Mesenchymal stem cell (in vitro differentiated cells and primary cell): ENCODE measurements at regions not wholly inside any gene's neighbourhood (a gene's known extent, or its start where the extent isn't known, plus 50 kb on each side); places are given as distances from the start of the nearest gene placed in this dataset.

Experiments used
- DNase-seq: peaks from one replicate; pipeline ENCODE4 v3.0.0-alpha.2; 2013
- H2AFZ ChIP-seq: one replicate; pipeline ENCODE4 v1.6.1; 2013; ENCODE audit warnings: low read depth, mild to moderate bottlenecking, control low read depth, inconsistent platforms, low read length, moderate library complexity
- H2AK5ac ChIP-seq: 2 replicates; pipeline ENCODE4 v1.6.1; 2013; ENCODE audit warnings: low read length, moderate library complexity, mild to moderate bottlenecking, inconsistent platforms; ENCODE audit not compliant: severe bottlenecking
- H2BK120ac ChIP-seq: one replicate; pipeline ENCODE4 v1.6.1; 2013; ENCODE audit warnings: low read depth, mild to moderate bottlenecking, inconsistent platforms, low read length, moderate library complexity
- H2BK12ac ChIP-seq, 2 experiments: one replicate each; pipeline ENCODE4 v1.6.1; 2013; ENCODE audit warnings: inconsistent platforms in 2 of 2, low read length in 2 of 2, mild to moderate bottlenecking in 2 of 2, moderate library complexity in 2 of 2, control low read depth in 1 of 2
- H2BK15ac ChIP-seq: one replicate; pipeline ENCODE4 v1.6.1; 2013; ENCODE audit warnings: mild to moderate bottlenecking, low read depth, inconsistent platforms; ENCODE audit not compliant: poor library complexity, severe bottlenecking
- H2BK5ac ChIP-seq: 2 replicates; pipeline ENCODE4 v1.6.1; 2013; ENCODE audit warnings: low read depth, mild to moderate bottlenecking, low read length, control low read depth, inconsistent platforms; ENCODE audit not compliant: poor library complexity, severe bottlenecking
- H3K14ac ChIP-seq, 2 experiments: one replicate each; pipeline ENCODE4 v1.6.1; 2013; ENCODE audit warnings: inconsistent platforms in 2 of 2, low read length in 2 of 2, control low read depth in 1 of 2, mild to moderate bottlenecking in 1 of 2, moderate library complexity in 1 of 2
- H3K18ac ChIP-seq, 2 experiments: one replicate each; pipeline ENCODE4 v1.6.1; 2013; ENCODE audit warnings: inconsistent platforms in 2 of 2, low read length in 2 of 2, control low read depth in 1 of 2, low read depth in 1 of 2, mild to moderate bottlenecking in 1 of 2
- H3K23ac ChIP-seq, 2 experiments: one replicate each; pipeline ENCODE4 v1.6.1; 2013; ENCODE audit warnings: inconsistent platforms in 2 of 2, low read length in 2 of 2, mild to moderate bottlenecking in 2 of 2, moderate library complexity in 2 of 2, control low read depth in 1 of 2
- H3K27ac ChIP-seq: 2 replicates; pipeline ENCODE4 v1.5.1; 2013; ENCODE audit warnings: mild to moderate bottlenecking, moderate library complexity, low read length, control low read depth, inconsistent platforms; ENCODE audit not compliant: poor library complexity, severe bottlenecking
- H3K27me3 ChIP-seq, 2 experiments: 2 replicates each; pipeline versions ENCODE4 v1.6.1 to v1.7.0; 2013; ENCODE audit warnings: low read length in 2 of 2, mild to moderate bottlenecking in 2 of 2, moderate library complexity in 2 of 2, control low read depth in 1 of 2, inconsistent platforms in 1 of 2; ENCODE audit not compliant: control insufficient read depth in 1 of 2, insufficient read depth in 1 of 2
- H3K36me3 ChIP-seq, 2 experiments: 2 replicates each; pipeline versions ENCODE4 v1.6.1 to v1.7.0; 2013; ENCODE audit warnings: low read length in 2 of 2, control low read depth in 1 of 2, inconsistent platforms in 1 of 2, low read depth in 1 of 2, mild to moderate bottlenecking in 1 of 2; ENCODE audit not compliant: insufficient read depth in 2 of 2, control insufficient read depth in 1 of 2
- H3K4ac ChIP-seq, 2 experiments: one replicate each; pipeline ENCODE4 v1.6.1; 2013; ENCODE audit warnings: inconsistent platforms in 2 of 2, low read length in 2 of 2, mild to moderate bottlenecking in 2 of 2, moderate library complexity in 2 of 2, control low read depth in 1 of 2, low read depth in 1 of 2
- H3K4me1 ChIP-seq: 2 replicates; pipeline ENCODE4 v1.6.1; 2013; ENCODE audit warnings: low read depth, low read length, control low read depth; ENCODE audit not compliant: control insufficient read depth, insufficient read depth
- H3K4me2 ChIP-seq: 2 replicates; pipeline ENCODE4 v1.6.1; 2013; ENCODE audit warnings: low read length, mild to moderate bottlenecking, inconsistent platforms; ENCODE audit not compliant: poor library complexity, severe bottlenecking
- H3K4me3 ChIP-seq, 2 experiments: 2 replicates each; pipeline versions ENCODE4 v1.5.1 to v1.7.0; 2013; ENCODE audit warnings: low read length in 2 of 2, mild to moderate bottlenecking in 2 of 2, control low read depth in 1 of 2, low read depth in 1 of 2; ENCODE audit not compliant: insufficient read depth in 1 of 2
- H3K79me1 ChIP-seq: replicated peaks from 2 replicates; pipeline ENCODE4 v1.6.1; 2013; ENCODE audit warnings: mild to moderate bottlenecking, control low read depth, low read length, inconsistent platforms; ENCODE audit not compliant: poor library complexity, severe bottlenecking
- H3K9ac ChIP-seq: 2 replicates; pipeline ENCODE4 v1.7.0; 2013; ENCODE audit warnings: mild to moderate bottlenecking, low read length, moderate library complexity
- H3K9me3 ChIP-seq: 2 replicates; pipeline ENCODE4 v1.7.0; 2013; ENCODE audit warnings: mild to moderate bottlenecking, low read length; ENCODE audit not compliant: control insufficient read depth
- H4K8ac ChIP-seq: one replicate; pipeline ENCODE4 v1.6.1; 2013; ENCODE audit warnings: inconsistent platforms, mild to moderate bottlenecking, low read length, moderate library complexity
- H4K91ac ChIP-seq: one replicate; pipeline ENCODE4 v1.6.1; 2013; ENCODE audit warnings: mild to moderate bottlenecking, low read length, inconsistent platforms
- WGBS: methylation state at CpG from one replicate; pipeline ENCODE4 v1.1.7; 2013; ENCODE audit warnings: mixed read lengths; 5-methylcytosine and 5-hydroxymethylcytosine counted together

GRCh38 chr9:38316166-38316780 lies 76.2 kb upstream of the ALDH1B1 start:
- H3K14ac ChIP-seq, result no peak overlapping the region
- no peak overlapping the region for H3K27ac ChIP-seq
- H2BK15ac ChIP-seq, result no peak overlapping the region
- H3K4me1 ChIP-seq, result peaks cover 11% of the 10 kb centered on the region
- no peak for DNase-seq
- H3K9ac ChIP-seq, result no peak overlapping the region
- no peak overlapping the region for H3K23ac ChIP-seq
- no peak overlapping the region for H3K18ac ChIP-seq
- no peak overlapping the region for H3K4me2 ChIP-seq
- no peaks in the 10 kb centered on the region for H3K79me1 ChIP-seq
- H4K8ac ChIP-seq, result no peak overlapping the region
- no peak overlapping the region for H2BK5ac ChIP-seq
- H2BK12ac ChIP-seq, result no peak overlapping the region
- H4K91ac ChIP-seq, result no peak overlapping the region
- no peak overlapping the region for H2AFZ ChIP-seq
- H3K9me3 ChIP-seq, result no peaks in the 10 kb centered on the region
- no peaks in the 10 kb centered on the region for H3K36me3 ChIP-seq
- H3K27me3 ChIP-seq, result peaks cover 0 to 36% of the 10 kb centered on the region in 2 experiments
- no peak overlapping the region for H3K4ac ChIP-seq
- H2AK5ac ChIP-seq, result no peak overlapping the region
- WGBS, result 82% methylated on average over 6 of the region's 6 CpGs
- no peak overlapping the region for H2BK120ac ChIP-seq
- H3K4me3 ChIP-seq, result no peak overlapping the region

GRCh38 chr9:38315085-38315595 lies 77.4 kb upstream of the ALDH1B1 start:
- Histone ChIP-seq H3K4ac (no peak overlapping the region), H3K4me3 (no peak overlapping the region), H2BK12ac (no peak overlapping the region), H2AFZ (no peak overlapping the region), H4K91ac (no peak overlapping the region), H3K27ac (no peak overlapping the region), H3K14ac (no peak overlapping the region), H3K9me3 (no peaks in the 10 kb centered on the region), H2BK5ac (no peak overlapping the region), H2BK120ac (no peak overlapping the region), H3K18ac (no peak overlapping the region), H3K9ac (no peak overlapping the region), H3K27me3 (peaks cover 0 to 36% of the 10 kb centered on the region in 2 experiments), H2BK15ac (no peak overlapping the region), H2AK5ac (no peak overlapping the region), H3K4me2 (no peak overlapping the region), H3K36me3 (no peaks in the 10 kb centered on the region), H3K4me1 (peaks cover 17% of the 10 kb centered on the region), H4K8ac (no peak overlapping the region), H3K23ac (no peak overlapping the region), H3K79me1 (no peaks in the 10 kb centered on the region)
- WGBS, result 74% methylated on average over 9 of the region's 9 CpGs
- DNase-seq, result no peak

- Histone ChIP-seq H3K18ac (no peak overlapping the region), H3K4me1 (peaks cover 25% of the 10 kb centered on the region), H3K4me3 (no peak overlapping the region), H2BK12ac (no peak overlapping the region), H3K9ac (no peak overlapping the region), H2AFZ (no peak overlapping the region), H2BK120ac (no peak overlapping the region), H3K23ac (no peak overlapping the region), H3K27me3 (peaks cover 0 to 38% of the 10 kb centered on the region in 2 experiments), H3K4ac (no peak overlapping the region), H2BK15ac (no peak overlapping the region), H3K14ac (no peak overlapping the region), H2AK5ac (peak overlapping the region; percentile 43), H3K4me2 (no peak overlapping the region), H3K27ac (no peak overlapping the region), H2BK5ac (no peak overlapping the region), H3K79me1 (no peaks in the 10 kb centered on the region), H3K9me3 (no peaks in the 10 kb centered on the region), H4K91ac (no peak overlapping the region), H3K36me3 (no peaks in the 10 kb centered on the region), H4K8ac (no peak overlapping the region)
- WGBS, result 92% methylated on average over 5 of the region's 6 CpGs
- no peak for DNase-seq
These were observed 79.1 kb upstream of the ALDH1B1 start for GRCh38 chr9:38313421-38313820.

GRCh38 chr9:38312406-38312805 lies 80.1 kb upstream of the ALDH1B1 start:
- Histone ChIP-seq H2BK120ac (no peak overlapping the region), H4K8ac (no peak overlapping the region), H2AK5ac (no peak overlapping the region), H3K79me1 (no peaks in the 10 kb centered on the region), H2BK12ac (no peak overlapping the region), H3K27me3 (peaks cover 0 to 46% of the 10 kb centered on the region in 2 experiments), H3K23ac (no peak overlapping the region), H3K9ac (no peak overlapping the region), H3K14ac (no peak overlapping the region), H3K4me2 (no peak overlapping the region), H3K4ac (no peak overlapping the region), H2BK15ac (no peak overlapping the region), H3K36me3 (no peaks in the 10 kb centered on the region), H3K9me3 (no peaks in the 10 kb centered on the region), H3K27ac (no peak overlapping the region), H4K91ac (no peak overlapping the region), H3K4me3 (no peak overlapping the region), H2AFZ (no peak overlapping the region), H3K18ac (no peak overlapping the region), H3K4me1 (peaks cover 25% of the 10 kb centered on the region), H2BK5ac (no peak overlapping the region)
- DNase-seq, result no peak
- whole genome bisulfite sequencing, result 90% methylated on average over 4 of the region's 4 CpGs
